ENCODE measurements at regions not wholly inside any gene's neighbourhood (a gene's known extent, or its start where the extent isn't known, plus 50 kb on each side); places are given as distances from the start of the nearest gene placed in this dataset.
"Not testable (repeated sequence)": the region's sequence is repeated elsewhere in the genome, so short reads cannot be mapped to it uniquely, and the experiment has no call there.

DNA sequence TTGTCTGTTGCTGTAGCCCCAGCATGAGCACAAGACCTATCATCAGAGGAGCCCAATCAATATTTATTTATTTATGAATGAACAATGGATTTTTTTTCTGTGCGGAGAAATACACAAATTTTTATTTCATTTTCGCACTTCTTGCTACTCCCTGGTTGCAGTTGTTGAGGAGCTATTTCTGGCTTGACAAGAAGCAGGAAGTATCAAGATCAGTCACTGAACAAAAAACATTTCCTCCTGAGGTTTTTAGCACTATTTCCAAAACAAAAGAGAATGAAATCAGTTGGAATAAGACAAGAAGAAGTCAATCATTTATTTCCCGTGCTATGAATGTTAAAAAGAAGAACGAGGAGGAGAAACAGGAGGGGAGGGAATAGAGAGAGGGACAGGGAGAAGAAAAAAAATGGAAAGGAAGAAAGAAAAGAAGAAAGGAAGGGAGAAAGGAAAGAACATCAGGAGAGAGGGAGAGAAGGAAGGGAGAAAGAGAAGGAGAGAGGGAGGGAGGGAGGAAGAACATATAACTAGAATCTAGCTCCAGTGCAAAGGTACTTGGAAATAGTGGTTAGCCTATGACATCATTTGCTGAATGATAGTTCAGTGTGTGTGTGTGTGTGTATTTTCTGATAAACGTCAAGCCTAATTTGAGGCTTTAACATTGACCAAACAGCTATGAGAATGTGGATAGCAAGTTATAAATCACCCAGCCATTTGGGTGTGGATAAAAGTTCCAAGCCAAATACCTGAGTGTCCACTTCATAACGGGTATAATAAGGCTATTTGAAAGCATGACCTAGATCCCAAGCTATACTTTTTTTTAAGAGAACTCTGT lies 586.0 kb downstream of the EBF1 start:
- no peak for DNase-seq

DNA sequence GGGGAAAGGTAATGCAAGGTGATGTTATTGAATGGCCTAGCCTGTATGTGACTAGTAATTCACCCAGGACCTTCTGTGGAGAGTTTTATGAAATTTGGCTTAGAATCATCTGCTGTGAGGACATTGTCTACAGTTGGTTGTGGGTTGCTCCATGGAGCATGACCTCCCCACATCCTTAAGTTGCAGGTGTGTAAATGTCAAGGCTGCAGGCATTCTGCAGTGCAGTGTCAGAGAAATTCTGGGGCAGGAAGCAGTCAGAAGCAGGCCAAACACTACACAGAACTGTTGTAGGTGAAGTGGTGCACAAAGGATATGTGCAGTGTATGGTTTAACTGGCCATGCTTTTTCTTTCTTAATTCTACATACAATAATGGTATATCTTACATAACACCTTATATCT lies 588.3 kb downstream of the EBF1 start:
- no peak for DNase-seq

DNA sequence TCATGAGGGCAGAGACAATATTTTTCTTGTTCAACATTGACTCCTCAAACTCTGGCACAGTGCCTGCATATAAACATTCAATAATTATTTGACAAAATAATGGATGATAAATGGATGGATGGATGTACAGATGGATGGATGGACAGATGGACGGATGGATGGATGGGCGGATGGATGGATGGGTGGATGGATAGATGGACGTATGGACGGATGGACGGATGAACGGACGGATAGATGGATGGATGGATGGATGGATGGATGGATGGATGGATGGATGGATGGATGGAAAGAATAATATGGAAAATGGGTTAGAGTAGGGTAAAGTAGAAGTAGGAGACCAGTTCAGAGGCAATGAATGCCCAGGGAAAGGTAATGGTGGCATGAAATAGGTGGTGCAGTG lies 589.2 kb downstream of the EBF1 start:
- no peak for DNase-seq

DNA sequence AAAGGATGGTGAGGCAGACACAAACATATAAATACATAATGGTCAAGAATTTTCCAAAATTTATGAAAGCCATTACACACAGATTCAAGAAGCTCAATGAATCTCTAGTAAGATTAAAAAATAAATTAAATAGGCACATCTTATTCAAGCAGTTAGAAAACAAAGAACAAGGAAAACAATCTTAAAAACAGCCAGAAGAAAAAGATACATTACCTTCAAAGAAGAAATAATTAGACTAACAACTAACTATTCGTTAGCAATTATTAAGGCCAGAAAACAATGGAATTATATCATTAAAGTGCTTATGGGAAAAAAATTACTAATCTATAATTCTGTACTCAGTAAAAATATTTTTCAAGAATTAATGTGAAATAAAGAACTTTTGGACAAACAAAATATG lies 593.1 kb downstream of the EBF1 start:
- DNase-seq: no peak

DNA sequence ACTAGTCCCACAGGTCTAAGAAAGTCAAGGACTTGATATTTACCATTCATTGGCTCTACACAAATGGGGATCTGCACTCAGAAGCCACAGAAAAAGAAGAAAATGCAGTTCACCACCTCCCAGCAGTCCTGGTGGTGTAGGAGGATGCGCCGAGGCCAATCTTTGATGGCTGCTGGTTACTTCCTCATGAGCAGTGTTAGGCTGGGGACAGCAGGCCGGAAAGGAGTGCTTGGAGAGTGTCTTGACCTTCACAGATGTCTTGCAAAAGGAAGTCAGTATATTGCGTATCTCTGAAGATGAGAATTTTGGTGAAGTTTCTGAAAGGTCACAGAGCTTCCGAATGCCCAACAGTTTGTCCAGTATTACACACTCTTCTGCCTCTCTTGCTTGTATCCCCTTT lies 597.0 kb downstream of the EBF1 start:
- no peak for DNase-seq

DNA sequence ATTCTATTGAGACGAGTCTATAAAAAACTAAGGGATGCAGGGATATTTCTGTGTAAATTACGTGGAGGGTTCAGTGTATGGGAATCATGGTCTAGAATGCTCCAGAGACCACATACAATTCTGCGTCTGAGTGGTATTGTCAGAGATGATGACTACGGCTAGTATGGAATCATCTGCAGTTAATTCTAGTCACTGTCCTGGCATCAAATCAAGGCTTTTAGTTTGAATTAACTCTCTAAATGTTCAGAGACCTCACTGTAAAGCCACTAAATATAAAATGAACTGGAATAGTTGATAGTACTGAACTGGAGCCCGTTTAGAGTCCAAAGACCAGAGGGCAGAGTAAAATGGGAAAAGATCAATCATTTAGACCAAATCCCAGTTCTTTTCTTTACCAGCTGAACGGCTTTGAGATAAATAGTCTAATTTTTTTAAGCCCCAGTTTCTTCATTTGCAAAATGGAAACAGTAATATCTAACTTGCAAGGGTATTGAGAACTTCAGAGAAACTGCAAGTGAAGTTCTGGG lies 599.8 kb downstream of the EBF1 start:
- DNase-seq: no peak

DNA sequence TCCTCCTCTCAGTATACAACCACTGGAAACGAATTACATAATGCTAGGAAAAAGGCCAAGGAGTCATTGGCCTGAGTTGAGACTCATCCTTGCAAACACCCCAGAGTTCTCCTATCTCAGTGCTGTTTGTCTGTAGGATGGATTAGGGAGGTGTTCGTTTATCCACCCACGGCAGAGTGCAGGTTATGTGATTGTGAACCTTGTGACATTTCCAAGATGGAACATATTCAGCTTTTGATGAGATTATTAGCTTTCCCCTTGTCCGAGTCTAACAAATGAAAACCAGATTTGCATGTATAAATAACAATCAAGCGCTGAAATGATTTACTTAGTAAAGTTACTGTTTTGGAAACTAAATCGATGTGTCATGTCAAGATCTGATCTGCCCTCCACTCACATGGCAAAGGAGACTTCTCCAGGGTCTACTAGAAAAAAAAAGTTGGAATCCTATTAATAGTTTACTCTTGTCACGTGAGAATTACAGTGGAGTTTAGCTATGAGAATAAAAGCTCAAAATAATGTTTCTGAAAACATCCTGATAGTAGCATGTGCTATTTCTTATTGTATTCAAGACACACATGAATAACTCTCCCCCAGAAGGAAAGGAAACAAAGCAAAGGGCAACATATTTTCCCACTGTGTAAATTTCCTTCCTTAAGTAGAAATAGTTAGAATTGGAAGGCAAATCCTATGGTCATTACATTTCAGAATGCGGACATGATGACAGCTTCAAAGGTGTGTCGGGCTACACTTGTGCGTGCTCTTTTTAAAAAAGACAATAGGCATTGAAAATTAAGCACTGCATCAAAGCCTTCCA lies 600.4 kb downstream of the EBF1 start:
- no peak for DNase-seq

DNA sequence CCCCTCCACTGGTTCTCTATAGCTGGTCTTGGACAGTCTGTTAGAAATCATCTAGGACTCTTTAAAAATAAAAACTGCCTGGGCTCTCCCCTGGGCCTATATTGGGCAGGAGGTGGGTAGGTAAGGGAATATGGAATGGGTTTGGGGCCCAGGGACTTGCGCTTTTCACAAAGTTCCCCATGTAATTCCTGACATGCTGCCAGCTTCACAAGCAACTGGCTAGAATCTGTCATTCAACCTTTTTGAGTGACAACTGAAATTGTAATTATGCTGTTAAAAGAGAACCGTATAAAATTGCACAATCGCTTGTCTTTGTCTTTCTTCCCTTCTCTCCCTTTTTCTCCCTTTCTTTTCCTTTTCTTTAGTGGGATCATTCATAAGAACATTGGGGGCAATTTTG lies 603.1 kb downstream of the EBF1 start:
- no peak for DNase-seq

DNA sequence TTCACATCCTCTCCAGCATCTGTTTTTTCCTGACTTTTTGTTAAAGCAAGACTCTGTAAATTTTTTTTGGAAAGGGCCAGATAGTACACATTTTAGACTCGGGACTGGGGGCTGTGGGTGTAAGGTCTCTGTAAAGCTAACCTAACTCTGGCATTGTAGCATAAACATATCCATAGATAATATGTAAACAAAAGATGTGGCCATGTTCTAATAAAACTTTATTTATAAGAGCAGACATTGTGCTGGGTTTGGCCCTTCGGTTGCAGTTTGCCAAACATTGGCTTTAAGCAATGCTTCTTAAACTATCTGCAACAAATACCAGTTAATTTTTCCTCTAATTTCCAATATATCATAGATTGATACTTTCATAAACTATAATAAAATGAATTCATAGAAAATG lies 605.2 kb downstream of the EBF1 start:
- DNase-seq: no peak

DNA sequence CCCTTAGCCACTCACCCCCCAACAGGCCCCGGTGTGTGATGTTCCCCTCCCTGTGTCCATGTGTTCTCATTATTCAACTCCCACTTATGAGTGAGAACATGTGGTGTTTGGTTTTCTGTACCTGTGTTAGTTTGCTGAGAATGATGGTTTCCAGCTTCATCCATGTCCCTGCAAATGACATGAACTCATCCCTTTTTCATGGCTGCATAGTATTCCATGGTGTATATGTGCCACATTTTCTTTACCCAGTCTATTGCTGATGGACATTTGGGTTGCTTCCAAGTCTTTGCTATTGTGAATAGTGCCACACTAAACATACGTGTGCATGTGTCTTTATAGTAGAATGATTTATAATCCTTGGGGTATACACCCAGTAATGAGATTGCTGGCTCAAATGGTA lies 605.7 kb downstream of the EBF1 start:
- not testable (repeated sequence) for DNase-seq

DNA sequence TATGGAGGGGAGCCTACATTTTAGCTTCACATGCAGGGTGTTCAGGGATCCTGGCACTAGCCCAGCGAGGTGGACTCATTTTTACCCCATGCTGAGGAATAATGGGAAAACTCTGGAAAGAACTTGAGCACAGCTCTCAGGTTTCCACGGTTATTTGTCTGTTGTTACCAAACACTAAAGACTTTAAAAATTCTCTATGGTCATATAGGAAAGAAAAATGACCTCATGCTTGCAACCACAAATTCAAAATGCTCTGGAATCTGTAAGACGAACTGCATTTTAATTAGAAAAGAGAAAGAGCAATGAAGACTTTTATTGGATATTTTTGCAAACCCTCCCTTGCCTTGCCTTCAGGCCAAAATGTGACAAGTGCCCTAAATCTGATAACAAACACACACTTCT lies 606.9 kb downstream of the EBF1 start:
- no peak for DNase-seq

DNA sequence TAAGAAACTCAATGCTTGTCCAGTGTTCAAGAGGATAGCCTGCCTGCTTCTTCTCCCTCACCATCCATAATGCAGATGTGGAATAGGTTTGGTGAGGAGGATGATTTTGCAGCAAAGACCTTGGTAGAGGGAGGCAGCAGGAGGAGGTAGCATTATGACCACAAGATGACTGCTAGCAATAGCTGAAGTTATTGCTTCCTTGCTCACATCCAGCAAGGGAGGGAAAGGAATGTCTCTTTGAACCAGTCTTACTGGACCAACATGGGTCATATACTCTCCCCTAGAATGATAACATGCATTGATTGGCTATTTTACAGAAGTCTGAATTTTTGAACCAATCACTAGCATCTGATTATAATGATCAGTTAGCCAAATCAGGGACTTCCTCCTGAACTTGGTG lies 607.6 kb downstream of the EBF1 start:
- no peak for DNase-seq

DNA sequence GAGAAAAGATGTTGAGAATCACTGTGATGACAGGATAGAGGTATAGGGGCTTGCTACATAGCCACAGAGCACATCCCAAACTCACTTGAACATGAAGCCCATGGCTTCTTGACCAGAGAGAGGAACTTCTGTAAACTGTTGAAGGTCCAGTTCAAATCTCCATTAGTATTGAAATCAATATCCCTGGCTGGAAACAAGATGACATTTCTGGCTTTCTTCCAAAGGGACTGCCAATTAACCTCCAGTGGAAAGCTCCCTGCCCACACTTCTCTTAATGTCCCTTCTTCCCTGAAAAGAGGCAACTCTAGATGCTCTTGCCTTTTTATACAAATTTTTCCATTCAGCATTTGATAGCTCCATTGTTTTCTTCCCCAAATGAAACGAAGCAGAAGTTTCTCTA lies 612.1 kb downstream of the EBF1 start:
- DNase-seq: no peak

DNA sequence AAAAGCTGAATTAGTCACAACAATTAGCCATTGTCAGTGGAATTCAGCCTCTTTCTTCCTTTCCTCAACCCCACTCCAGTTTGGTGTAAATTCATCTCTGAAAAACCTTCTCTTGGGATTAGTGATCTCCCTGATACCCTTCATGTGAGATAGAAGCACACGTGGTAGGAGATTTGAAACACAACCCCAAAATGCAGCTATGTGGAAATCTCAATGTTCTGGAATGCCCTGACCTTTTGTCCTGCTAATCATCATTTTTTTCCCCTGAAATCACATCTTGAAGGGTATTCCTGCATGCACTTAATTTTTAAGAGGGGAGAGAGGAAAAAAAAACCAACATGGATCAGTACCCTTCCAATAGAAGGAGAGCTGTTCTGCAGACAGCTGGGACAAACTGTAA lies 612.6 kb downstream of the EBF1 start:
- no peak for DNase-seq

DNA sequence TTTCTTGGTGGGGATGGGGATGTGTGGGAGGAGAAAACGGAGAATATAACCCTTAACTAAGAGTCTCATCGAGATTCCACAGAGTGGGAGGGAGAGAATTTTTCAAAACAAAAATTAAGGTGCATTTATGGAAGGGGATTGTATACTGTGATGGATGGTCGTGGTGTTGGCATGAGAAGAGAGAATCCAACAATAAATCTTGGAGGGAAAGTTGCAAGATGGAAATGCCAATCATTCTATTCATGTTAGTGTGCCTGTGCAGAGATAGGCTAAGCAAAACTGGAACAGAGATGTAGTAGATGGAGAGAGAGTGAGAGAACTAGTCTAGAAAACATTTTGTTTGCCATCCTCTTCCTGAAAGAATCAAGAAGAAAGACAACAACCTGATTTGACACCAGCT lies 613.1 kb downstream of the EBF1 start:
- DNase-seq: no peak

DNA sequence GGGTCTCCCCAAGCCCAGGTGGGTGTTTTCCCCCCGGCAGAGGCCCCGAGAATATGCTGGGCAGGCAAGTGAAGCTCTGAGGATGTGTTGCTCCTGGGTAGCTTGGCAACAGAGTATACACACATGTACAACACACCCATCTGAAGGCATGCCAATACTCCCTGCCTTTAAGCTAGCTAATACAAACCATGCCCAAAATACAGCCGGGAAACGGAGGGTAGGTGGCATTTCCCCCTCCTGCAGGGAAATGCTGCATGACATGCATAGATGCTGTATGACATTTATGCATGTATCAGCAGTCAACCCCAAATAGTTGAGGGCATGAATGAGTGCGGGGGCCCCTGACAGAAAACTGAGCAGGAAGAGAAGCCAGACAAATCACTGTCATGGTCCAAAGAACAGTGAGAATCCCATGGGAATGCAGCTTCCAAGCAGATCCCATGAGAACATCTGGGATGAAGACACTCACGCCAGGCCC lies 614.1 kb downstream of the EBF1 start:
- no peak for DNase-seq

DNA sequence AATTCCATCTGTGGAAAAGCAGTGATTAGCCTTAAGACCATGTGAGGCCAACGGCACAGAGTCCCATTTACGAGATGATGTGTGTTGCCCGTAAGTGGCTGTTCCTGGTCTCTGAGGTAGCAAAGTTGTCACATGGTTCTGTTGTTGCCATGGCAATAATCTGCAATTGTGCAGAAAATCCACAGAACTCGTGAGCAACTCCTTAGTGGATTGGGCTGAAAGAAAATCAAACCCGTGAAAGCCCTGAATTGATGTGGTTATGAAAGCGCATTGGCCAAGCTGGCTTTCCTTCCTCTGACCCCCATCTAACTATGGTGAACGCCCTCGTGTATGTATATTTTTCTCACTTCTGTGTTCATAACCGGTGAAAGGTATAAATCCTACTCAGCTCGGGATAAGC lies 614.7 kb downstream of the EBF1 start:
- DNase-seq: no peak

DNA sequence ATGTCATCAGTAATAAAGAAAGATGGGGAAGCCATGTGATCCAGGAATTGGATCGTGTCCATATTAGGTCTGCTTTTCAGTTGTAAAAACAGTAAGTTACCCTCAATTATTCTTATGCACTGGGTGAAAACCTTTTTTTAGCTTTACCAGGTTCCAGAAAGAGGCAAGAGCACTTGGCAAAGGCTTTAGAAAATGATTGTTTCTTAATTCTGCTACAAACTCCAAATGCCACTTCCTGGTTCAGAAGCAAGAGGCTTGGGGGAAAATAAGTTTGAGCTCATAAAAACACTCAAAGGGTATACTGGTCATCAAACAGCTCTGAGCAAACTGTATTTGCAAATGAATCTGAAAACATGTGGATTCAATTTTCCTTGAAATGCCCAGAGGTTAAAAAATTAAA lies 615.6 kb downstream of the EBF1 start:
- no peak for DNase-seq

DNA sequence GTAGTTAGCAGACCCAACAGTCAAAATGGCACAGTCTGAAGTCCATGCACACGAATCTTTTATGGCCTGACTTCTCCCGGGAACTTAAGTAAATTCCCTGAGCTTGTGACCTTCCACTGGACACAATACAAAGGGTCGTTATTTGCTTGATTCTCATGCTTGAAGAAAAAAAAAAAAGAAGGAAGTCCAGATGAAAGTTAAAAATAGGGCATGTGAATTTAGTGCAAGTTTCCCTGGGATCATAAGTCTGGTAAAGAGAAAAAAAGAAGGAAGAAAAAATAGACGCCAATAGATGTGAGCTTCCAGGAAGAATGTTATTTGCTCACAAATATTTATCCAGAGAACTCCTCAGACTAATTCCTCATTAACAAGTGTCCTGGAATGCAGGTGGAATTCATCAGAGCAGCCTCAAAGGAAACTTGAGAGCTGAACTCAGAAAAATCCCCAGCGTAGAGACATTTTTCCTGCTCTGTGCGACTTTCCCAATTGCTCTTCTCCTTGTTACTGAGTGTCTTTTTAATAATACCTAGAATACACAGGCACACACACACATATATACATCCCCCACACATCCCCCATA lies 616.3 kb downstream of the EBF1 start:
- DNase-seq: no peak

DNA sequence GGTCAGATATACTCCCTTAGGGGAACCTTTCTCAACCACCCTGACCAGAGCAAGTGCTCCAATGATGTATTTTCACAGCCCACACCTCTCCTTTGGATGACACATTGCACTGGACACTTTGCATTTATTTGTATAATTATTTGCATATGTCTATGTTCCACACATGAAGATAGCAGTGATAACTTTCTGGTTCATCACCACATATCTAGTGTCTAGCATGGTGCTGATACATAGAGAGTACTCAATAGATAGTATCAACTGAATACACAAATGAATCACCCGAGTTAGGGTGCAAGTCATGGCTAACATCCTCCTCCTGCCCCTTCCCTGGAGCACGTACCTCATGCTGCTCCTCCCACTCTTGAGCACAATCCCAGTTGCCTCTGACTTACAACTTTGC lies 617.6 kb downstream of the EBF1 start:
- DNase-seq: no peak

DNA sequence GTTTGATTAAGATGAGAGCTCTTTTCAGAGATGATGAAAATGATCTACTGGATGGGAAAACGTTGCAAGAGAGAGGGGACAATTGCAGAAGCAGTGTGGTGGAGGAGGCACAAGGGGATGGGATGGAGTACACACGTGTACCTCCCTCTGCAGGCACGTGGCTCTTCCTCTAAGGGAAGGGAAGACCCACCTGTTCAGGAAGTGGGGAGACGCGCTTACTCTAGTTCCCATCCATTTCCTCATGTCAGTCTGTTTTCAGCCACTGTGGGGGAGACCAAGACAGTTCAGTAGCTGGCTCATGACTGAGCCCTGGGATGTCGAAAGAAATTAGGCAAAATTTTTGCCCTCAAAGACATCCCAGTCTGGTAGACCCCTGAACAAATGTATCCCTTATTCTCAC lies 619.2 kb upstream of the CLINT1 start:
- no peak for DNase-seq

DNA sequence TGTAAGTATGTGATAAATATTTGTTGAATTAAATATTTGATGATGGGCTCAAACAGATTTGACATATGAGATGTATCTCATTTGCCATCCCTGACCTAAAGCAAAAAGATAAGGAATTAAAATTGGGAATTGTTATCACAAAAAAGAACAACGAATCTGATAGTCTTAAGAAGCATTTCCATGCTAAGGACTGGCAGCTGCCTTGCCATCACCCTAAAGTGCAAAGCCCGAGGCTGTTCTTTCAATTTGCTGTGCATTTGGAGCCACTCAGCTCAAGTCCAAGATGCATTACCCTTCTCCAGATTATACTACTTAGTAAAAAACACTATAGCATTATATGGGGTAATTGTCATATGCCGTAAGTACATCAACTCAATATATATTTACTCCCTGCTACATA lies 618.3 kb upstream of the CLINT1 start:
- no peak for DNase-seq

DNA sequence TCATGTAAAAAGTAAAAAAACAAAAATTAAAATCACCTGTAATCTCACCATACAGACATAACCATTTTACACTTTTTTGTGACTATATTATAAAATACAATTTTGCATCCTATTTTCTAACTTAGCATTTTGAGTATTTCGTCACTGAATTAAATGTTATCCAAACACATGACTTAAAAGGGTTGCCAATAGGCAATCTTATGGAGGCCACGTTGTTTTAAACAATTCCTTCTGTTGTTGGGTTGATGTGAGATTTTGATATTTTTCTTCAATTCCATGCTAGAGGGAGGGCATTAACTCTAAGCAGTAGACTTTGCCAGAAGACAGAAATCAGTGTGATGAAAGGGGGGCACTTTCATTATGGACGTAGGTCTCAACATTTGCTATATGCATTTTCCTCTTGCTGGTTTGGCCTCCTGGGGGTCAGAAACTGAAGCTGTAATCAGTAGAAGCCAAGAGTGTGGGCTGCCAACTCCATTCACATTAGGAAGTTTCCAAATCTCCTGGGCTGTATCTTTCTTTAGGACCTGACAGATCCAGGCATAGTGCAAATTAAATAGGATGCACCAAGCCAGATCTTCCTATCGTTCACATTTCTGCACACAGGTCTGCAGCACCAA lies 614.2 kb upstream of the CLINT1 start:
- DNase-seq: no peak

All from activated CD4-positive, alpha-beta T cell treated with anti-CD3 and anti-CD28 coated beads for 1 hour (primary cell).